ENCODE measurements at regions not wholly inside any gene's neighbourhood (a gene's known extent, or its start where the extent isn't known, plus 50 kb on each side); places are given as distances from the start of the nearest gene placed in this dataset.

DNA sequence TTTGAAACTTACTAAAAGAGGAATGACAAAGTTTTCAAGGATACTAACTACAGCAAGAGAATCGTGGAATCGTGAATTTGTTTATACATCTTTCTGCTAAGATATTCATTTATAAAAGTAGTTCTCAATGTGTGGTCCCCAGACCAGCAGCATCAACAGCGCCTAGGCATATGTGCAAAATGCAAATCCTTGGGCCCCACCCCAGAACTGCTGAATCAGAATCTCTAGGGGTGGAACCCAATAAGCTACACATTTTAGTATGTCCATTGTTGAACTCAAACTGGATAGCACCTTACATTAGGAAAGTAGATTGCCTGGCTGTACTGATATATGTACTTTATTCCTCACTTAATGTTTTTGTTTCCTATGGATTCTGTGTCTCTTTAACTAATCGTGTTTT lies 346.0 kb downstream of the MFSD1 start:
- Histone ChIP-seq H3K9me1 (ENCODE audit: control insufficient read depth, insufficient read depth, low read length) (no peaks in the 10 kb centered on the region), H4K20me1 (replicated peaks; ENCODE audit: control insufficient read depth, insufficient read depth, low read length) (no peaks in the 10 kb centered on the region), H3K27me3 (ENCODE audit: control insufficient read depth in 2 of 2, insufficient read depth in 2 of 2, low read length in 2 of 2) (no peaks in the 10 kb centered on the region), H3K4me2 (ENCODE audit: insufficient read depth, low read length) (no peak overlapping the region), H3K27ac (ENCODE audit: extremely low read depth, low read depth, low read length) (no peak overlapping the region), H3K4me1 (replicated peaks in 1 of 2; ENCODE audit: control insufficient read depth in 2 of 2, insufficient read depth in 2 of 2, low read length in 2 of 2) (no peaks in the 10 kb centered on the region), H2AFZ (ENCODE audit: low read depth, low read length) (no peak overlapping the region), H3K9ac (ENCODE audit: insufficient read depth in 1 of 2, low read depth in 2 of 2, low read length in 2 of 2) (no peak overlapping the region), H3K36me3 (ENCODE audit: control insufficient read depth, insufficient read depth, low read length) (no peaks in the 10 kb centered on the region), H3K79me2 (ENCODE audit: control insufficient read depth, insufficient read depth, low read length) (no peaks in the 10 kb centered on the region), H3K4me3 (no peak overlapping the region), H3K9me3 (replicated peaks; ENCODE audit: control insufficient read depth, insufficient read depth, low read depth, low read length) (no peaks in the 10 kb centered on the region)
- 0% methylated on average over 4 of the region's 4 CpGs for WGBS (ENCODE audit: insufficient coverage, low coverage, missing lambda C conversion rate)
- ATAC-seq (no peak), FAIRE-seq (no peak), DNase-seq (ENCODE audit: extremely low read depth in 1 of 4, low spot score in 3 of 4) (no peak)
- in situ Hi-C loops (cut with MboI) (no loop called here), intact Hi-C loops (cut with micrococcal nuclease) (no loop called here)
- BruUV-seq (replicated peaks) = no TSS peak
- POLR2A ChIA-PET = no interaction called here
- CTCF ChIA-PET (ENCODE audit: low intra/inter-chr PET ratio) = no interaction called here
- no peak for TF ChIP-seq HMG20B (CRISPR knock-in tag; IDR thresholded peaks at IDR 0.05)
- TF ChIP-seq SREBF2 (CRISPR knock-in tag; IDR thresholded peaks at IDR 0.05) = no peak
- TF ChIP-seq, protein P1, sequence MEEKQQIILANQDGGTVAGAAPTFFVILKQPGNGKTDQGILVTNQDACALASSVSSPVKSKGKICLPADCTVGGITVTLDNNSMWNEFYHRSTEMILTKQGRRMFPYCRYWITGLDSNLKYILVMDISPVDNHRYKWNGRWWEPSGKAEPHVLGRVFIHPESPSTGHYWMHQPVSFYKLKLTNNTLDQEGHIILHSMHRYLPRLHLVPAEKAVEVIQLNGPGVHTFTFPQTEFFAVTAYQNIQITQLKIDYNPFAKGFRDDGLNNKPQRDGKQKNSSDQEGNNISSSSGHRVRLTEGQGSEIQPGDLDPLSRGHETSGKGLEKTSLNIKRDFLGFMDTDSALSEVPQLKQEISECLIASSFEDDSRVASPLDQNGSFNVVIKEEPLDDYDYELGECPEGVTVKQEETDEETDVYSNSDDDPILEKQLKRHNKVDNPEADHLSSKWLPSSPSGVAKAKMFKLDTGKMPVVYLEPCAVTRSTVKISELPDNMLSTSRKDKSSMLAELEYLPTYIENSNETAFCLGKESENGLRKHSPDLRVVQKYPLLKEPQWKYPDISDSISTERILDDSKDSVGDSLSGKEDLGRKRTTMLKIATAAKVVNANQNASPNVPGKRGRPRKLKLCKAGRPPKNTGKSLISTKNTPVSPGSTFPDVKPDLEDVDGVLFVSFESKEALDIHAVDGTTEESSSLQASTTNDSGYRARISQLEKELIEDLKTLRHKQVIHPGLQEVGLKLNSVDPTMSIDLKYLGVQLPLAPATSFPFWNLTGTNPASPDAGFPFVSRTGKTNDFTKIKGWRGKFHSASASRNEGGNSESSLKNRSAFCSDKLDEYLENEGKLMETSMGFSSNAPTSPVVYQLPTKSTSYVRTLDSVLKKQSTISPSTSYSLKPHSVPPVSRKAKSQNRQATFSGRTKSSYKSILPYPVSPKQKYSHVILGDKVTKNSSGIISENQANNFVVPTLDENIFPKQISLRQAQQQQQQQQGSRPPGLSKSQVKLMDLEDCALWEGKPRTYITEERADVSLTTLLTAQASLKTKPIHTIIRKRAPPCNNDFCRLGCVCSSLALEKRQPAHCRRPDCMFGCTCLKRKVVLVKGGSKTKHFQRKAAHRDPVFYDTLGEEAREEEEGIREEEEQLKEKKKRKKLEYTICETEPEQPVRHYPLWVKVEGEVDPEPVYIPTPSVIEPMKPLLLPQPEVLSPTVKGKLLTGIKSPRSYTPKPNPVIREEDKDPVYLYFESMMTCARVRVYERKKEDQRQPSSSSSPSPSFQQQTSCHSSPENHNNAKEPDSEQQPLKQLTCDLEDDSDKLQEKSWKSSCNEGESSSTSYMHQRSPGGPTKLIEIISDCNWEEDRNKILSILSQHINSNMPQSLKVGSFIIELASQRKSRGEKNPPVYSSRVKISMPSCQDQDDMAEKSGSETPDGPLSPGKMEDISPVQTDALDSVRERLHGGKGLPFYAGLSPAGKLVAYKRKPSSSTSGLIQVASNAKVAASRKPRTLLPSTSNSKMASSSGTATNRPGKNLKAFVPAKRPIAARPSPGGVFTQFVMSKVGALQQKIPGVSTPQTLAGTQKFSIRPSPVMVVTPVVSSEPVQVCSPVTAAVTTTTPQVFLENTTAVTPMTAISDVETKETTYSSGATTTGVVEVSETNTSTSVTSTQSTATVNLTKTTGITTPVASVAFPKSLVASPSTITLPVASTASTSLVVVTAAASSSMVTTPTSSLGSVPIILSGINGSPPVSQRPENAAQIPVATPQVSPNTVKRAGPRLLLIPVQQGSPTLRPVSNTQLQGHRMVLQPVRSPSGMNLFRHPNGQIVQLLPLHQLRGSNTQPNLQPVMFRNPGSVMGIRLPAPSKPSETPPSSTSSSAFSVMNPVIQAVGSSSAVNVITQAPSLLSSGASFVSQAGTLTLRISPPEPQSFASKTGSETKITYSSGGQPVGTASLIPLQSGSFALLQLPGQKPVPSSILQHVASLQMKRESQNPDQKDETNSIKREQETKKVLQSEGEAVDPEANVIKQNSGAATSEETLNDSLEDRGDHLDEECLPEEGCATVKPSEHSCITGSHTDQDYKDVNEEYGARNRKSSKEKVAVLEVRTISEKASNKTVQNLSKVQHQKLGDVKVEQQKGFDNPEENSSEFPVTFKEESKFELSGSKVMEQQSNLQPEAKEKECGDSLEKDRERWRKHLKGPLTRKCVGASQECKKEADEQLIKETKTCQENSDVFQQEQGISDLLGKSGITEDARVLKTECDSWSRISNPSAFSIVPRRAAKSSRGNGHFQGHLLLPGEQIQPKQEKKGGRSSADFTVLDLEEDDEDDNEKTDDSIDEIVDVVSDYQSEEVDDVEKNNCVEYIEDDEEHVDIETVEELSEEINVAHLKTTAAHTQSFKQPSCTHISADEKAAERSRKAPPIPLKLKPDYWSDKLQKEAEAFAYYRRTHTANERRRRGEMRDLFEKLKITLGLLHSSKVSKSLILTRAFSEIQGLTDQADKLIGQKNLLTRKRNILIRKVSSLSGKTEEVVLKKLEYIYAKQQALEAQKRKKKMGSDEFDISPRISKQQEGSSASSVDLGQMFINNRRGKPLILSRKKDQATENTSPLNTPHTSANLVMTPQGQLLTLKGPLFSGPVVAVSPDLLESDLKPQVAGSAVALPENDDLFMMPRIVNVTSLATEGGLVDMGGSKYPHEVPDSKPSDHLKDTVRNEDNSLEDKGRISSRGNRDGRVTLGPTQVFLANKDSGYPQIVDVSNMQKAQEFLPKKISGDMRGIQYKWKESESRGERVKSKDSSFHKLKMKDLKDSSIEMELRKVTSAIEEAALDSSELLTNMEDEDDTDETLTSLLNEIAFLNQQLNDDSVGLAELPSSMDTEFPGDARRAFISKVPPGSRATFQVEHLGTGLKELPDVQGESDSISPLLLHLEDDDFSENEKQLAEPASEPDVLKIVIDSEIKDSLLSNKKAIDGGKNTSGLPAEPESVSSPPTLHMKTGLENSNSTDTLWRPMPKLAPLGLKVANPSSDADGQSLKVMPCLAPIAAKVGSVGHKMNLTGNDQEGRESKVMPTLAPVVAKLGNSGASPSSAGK (IDR thresholded peaks at IDR 0.05) = no peak
- TF ChIP-seq, protein P2, sequence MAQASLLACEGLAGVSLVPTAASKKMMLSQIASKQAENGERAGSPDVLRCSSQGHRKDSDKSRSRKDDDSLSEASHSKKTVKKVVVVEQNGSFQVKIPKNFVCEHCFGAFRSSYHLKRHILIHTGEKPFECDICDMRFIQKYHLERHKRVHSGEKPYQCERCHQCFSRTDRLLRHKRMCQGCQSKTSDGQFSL (CRISPR knock-in tag; IDR thresholded peaks at IDR 0.05) = no peak
- TF ChIP-seq, protein P2 (tag; IDR thresholded peaks at IDR 0.05) = no peak
- TF ChIP-seq, protein P3, sequence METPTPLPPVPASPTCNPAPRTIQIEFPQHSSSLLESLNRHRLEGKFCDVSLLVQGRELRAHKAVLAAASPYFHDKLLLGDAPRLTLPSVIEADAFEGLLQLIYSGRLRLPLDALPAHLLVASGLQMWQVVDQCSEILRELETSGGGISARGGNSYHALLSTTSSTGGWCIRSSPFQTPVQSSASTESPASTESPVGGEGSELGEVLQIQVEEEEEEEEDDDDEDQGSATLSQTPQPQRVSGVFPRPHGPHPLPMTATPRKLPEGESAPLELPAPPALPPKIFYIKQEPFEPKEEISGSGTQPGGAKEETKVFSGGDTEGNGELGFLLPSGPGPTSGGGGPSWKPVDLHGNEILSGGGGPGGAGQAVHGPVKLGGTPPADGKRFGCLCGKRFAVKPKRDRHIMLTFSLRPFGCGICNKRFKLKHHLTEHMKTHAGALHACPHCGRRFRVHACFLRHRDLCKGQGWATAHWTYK (CRISPR knock-in tag; IDR thresholded peaks at IDR 0.05) = no peak
- TF ChIP-seq FOXK2 (conservative IDR thresholded peaks at IDR 0.05 in 1 of 2, IDR thresholded peaks at IDR 0.05 in 1 of 2; ENCODE audit: low read depth in 2 of 2) = no peak
